ENCODE measurements at regions not wholly inside any gene's neighbourhood (a gene's known extent, or its start where the extent isn't known, plus 50 kb on each side); places are given as distances from the start of the nearest gene placed in this dataset.

DNA sequence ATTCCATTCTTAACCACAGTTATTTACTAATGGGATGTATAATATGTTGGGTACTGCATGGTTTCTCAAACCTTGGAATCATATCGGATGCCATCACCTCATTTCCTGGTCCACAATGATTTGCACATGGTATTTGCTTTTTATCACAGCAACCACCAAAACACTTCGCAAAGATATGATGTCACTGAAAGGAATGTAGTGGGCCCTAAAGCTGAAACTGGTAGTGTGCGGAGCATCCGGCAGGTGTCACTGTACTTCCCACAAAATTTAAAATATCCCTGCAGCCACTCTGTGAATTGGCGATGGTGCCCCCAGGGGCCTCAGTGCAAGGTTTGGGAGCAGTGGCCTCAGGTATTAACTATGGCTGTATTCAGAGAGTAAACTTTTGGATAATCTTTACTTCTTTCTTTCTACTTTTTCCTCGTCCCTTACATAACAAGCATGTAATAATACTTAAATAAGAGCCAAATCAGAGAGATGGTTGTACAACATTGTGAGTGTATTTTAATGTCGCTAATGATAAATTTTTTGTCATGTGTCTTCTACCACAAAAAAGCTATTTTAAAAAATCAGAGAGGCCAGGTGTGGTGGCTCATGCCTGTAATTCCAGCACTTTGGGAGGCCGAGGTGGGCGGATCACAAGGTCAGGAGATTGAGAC is 66.2 kb downstream of the FAM241B start:
- no peaks in the 10 kb centered on the region for H3K27me3 ChIP-seq (ENCODE audit: control insufficient read depth, insufficient read depth, low read length)
- TF ChIP-seq, protein P1, sequence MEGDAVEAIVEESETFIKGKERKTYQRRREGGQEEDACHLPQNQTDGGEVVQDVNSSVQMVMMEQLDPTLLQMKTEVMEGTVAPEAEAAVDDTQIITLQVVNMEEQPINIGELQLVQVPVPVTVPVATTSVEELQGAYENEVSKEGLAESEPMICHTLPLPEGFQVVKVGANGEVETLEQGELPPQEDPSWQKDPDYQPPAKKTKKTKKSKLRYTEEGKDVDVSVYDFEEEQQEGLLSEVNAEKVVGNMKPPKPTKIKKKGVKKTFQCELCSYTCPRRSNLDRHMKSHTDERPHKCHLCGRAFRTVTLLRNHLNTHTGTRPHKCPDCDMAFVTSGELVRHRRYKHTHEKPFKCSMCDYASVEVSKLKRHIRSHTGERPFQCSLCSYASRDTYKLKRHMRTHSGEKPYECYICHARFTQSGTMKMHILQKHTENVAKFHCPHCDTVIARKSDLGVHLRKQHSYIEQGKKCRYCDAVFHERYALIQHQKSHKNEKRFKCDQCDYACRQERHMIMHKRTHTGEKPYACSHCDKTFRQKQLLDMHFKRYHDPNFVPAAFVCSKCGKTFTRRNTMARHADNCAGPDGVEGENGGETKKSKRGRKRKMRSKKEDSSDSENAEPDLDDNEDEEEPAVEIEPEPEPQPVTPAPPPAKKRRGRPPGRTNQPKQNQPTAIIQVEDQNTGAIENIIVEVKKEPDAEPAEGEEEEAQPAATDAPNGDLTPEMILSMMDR (IDR thresholded peaks at IDR 0.05): peak; percentile 53
- H3K27ac ChIP-seq: no peak overlapping the region
- no peak overlapping the region for H2AFZ ChIP-seq
- H3K4me3 ChIP-seq (ENCODE audit: low read depth, low read length): no peak overlapping the region
- H3K4me1 ChIP-seq: no peaks in the 10 kb centered on the region
- H3K9me3 ChIP-seq (ENCODE audit: control insufficient read depth, low read length): no peaks in the 10 kb centered on the region
- no peaks in the 10 kb centered on the region for H3K36me3 ChIP-seq (ENCODE audit: control insufficient read depth, insufficient read depth, low read length)
- no peaks in the 10 kb centered on the region for H3K79me2 ChIP-seq
- H3K9ac ChIP-seq: no peak overlapping the region
- no peak overlapping the region for H3K4me2 ChIP-seq (ENCODE audit: low read length)

DNA sequence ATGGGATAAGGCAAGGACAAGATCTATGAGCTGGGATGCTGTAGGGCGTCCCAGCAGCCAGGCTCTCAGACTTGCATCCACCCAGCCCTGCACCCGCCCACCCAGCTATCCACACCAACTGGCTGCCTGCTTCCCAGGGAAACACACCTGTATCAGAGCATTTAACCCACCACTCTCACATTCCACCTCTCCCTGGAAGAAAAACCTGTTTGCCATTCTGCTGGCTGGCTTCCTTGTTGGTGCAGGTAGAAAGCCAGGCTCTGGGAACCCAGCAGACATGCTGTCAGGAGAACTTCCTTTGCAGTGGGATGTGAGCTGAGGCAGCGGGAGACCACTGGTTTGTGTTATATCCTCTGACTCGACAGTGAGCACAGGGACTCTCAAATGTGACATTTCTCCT is 67.0 kb downstream of the FAM241B start:
- Histone ChIP-seq H3K36me3 (ENCODE audit: control insufficient read depth, insufficient read depth, low read length) (no peaks in the 10 kb centered on the region), H3K9ac (no peak overlapping the region), H2AFZ (no peak overlapping the region), H3K27ac (no peak overlapping the region), H3K27me3 (ENCODE audit: control insufficient read depth, insufficient read depth, low read length) (no peaks in the 10 kb centered on the region), H3K4me2 (ENCODE audit: low read length) (no peak overlapping the region), H3K79me2 (no peaks in the 10 kb centered on the region), H3K9me3 (ENCODE audit: control insufficient read depth, low read length) (no peaks in the 10 kb centered on the region), H3K4me3 (ENCODE audit: low read depth, low read length) (no peak overlapping the region), H3K4me1 (no peaks in the 10 kb centered on the region)
- TF ChIP-seq, protein P1 (IDR thresholded peaks at IDR 0.05): no peak

DNA sequence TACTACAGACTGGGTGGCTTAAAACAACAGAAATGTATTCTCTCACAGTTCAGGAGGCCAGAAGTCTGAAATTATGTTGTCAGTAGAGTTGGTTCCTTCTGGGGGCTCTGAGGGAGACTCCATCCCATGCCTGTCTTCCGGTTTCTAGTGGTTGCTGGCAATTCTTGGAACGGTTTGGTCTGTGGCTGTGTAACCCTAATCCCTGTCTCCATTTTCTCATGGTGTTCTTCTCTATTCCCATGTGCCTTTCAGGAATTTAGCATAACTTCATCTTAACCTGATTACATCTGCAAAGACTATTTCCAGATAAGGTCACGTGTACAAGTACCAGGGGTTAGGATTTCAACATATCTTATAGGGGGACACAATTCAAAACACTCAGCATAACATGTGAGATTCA is 73.2 kb downstream of the FAM241B start:
- no peak overlapping the region for H3K9ac ChIP-seq
- H3K79me2 ChIP-seq: no peaks in the 10 kb centered on the region
- no peaks in the 10 kb centered on the region for H3K27me3 ChIP-seq (ENCODE audit: control insufficient read depth, insufficient read depth, low read length)
- H3K4me2 ChIP-seq (ENCODE audit: low read length): no peak overlapping the region
- TF ChIP-seq, protein P1 (IDR thresholded peaks at IDR 0.05): no peak
- H3K4me1 ChIP-seq: no peaks in the 10 kb centered on the region
- H3K27ac ChIP-seq: no peak overlapping the region
- H3K4me3 ChIP-seq (ENCODE audit: low read depth, low read length): no peak overlapping the region
- no peaks in the 10 kb centered on the region for H3K9me3 ChIP-seq (ENCODE audit: control insufficient read depth, low read length)
- H3K36me3 ChIP-seq (ENCODE audit: control insufficient read depth, insufficient read depth, low read length): no peaks in the 10 kb centered on the region
- H2AFZ ChIP-seq: no peak overlapping the region

DNA sequence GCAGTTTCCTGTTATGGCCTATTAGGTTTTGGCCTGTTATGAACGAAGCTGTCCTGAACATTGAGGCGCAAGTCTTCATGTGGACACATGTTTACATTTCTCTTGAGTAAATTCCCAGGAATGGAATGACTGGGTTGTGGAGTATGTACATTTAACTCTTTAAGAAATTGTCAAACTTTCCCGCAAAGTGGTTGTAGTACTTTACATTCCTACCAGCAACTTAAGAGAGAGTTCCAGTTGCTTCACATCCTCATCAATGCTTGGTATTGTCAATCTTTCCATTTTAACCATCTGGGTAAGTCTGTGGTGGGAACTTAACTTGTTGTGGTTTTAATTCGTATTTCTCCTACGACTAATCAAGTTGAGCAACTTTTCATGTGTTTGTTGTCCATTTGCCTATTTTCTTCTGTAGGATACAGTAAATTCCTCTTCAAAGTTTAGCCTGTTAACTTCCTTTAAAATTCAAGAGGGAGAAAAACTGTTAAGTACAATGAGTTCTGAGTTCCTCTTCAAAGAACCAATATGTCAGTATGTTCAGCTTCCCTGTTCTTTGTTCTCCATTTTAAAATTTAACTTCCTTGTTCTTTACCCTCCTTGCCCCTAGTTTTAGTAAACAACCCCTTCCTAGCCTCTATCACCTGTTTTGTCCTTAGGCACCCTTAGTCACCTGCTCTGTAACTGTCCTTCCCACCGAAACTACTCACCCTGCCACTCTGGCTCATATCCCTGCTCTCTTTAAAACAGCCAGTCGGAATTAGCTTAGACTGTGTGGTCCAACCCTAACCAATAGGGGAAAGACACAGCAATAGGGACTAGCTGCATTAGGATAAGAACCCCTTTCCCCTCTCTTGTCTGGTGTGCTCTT is 74.0 kb downstream of the FAM241B start:
- no peak overlapping the region for H3K4me3 ChIP-seq (ENCODE audit: low read depth, low read length)
- no peaks in the 10 kb centered on the region for H3K4me1 ChIP-seq
- no peaks in the 10 kb centered on the region for H3K27me3 ChIP-seq (ENCODE audit: control insufficient read depth, insufficient read depth, low read length)
- TF ChIP-seq, protein P1 (IDR thresholded peaks at IDR 0.05): no peak
- no peaks in the 10 kb centered on the region for H3K9me3 ChIP-seq (ENCODE audit: control insufficient read depth, low read length)
- no peak overlapping the region for H3K4me2 ChIP-seq (ENCODE audit: low read length)
- no peak overlapping the region for H3K27ac ChIP-seq
- no peak overlapping the region for H2AFZ ChIP-seq
- H3K36me3 ChIP-seq (ENCODE audit: control insufficient read depth, insufficient read depth, low read length): no peaks in the 10 kb centered on the region
- no peaks in the 10 kb centered on the region for H3K79me2 ChIP-seq
- no peak overlapping the region for H3K9ac ChIP-seq

Measured in parathyroid adenoma (tissue), 2 donors.